GM19455 (cell line): ENCODE measurements at regions not wholly inside any gene's neighbourhood (a gene's known extent, or its start where the extent isn't known, plus 50 kb on each side); places are given as distances from the start of the nearest gene placed in this dataset.
"Not testable (repeated sequence)": the region's sequence is repeated elsewhere in the genome, so short reads cannot be mapped to it uniquely, and the experiment has no call there.

Experiments used
- ATAC-seq: cut with Tn5 transposase; IDR thresholded peaks from one replicate; pipeline ENCODE4 v1.9.1; 2021; ENCODE audit not compliant: unreplicated experiment

DNA sequence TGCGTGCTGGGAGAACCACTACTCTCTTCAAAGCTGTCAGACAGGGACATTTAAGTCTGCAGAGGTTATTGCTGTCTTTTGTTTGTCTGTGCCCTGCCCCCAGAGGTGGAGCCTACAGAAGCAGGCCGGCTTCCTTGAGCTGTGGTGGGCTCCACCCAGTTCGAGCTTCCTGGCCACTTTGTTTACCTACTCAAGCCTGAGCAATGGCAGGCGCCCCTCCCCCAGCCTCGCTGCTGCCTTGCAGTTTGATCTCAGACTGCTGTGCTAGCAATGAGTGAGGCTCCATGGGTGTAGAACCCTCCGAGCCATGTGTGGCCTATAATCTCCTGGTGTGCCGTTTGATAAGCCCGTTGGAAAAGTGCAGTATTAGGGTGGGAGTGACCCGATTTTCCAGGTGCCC lies 542.5 kb upstream of the KLF4 start:
- not testable (repeated sequence) for ATAC-seq

DNA sequence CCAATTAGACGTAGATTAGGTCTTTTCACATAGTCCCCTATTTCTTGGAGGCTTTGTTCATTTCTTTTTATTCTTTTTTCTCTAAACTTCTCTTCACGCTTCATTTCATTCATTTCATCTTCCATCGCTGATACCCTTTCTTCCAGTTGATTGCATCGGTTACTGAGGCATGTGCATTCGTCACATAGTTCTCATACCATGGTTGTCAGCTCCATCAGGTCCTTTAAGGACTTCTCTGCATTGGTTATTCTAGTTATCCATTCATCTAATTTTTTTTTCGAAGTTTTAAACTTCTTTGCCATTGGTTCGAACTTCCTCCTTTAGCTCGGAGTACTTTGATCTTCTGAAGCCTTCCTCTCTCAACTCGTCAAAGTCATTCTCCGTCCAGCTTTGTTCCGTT lies 541.7 kb upstream of the KLF4 start:
- ATAC-seq = not testable (repeated sequence)

DNA sequence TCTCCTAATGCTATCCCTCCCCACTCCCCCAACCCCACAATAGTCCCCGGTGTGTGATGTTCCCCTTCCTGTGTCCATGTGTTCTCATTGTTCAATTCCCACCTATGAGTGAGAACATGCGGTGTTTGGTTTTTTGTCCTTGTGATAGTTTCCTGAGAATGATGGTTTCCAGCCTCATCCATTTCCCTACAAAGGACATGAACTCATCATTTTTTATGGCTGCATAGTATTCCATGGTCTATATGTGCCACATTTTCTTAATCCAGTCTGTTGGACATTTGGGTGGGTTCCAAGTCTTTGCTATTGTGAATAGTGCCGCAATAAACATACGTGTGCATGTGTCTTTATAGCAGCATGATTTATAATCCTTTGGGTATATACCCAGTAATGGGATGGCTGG lies 537.1 kb upstream of the KLF4 start:
- not testable (repeated sequence) for ATAC-seq

DNA sequence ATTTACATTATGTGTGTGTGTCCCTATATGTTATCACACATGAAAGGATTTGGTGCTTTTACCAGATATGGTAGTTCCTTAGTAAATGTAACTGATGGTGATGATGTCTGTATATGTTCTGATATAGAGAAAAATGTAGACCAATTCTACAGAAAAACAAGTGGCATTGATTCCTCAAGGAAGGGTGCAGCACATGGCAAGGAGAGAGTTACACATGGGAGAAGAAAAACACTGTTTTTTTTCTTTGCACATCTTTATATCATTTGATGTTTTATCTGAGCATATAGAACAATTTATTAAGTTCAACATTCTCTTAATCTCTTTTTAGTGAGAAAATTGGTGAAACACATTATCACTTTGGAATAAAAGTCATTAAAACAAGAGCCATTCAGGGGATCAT lies 535.0 kb upstream of the KLF4 start:
- no peak for ATAC-seq

DNA sequence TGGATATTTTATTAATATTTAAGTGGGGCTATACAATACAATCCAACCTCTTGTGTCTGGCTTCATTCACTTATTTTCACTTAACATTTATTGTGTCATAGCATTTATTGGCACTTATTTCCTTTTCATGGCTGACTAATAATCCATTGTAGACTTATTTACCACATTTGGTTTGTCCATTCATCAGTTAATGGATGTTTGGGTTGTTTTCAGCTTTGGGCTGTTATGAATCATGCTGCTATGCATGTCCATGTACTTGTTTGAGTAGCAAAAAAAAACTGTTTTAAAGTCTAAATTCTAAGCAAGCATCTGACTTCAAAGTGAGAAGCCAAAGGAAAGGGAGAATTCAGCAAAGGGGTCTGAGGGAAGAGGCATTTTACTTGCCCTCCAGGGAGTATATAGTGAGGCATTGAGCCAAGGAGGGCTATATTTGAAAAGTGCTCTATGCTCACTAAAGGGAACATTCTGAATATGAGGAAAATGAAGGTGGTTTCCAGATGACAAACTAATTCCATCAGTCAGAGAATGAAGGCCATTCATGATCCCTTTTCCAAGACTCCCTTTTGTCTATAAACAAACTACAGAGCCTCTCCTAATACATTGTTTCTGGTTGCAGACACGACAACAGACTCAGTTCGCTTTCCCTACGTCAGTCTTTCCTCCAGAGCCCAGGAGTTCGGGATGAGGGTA lies 532.8 kb upstream of the KLF4 start:
- ATAC-seq = no peak

DNA sequence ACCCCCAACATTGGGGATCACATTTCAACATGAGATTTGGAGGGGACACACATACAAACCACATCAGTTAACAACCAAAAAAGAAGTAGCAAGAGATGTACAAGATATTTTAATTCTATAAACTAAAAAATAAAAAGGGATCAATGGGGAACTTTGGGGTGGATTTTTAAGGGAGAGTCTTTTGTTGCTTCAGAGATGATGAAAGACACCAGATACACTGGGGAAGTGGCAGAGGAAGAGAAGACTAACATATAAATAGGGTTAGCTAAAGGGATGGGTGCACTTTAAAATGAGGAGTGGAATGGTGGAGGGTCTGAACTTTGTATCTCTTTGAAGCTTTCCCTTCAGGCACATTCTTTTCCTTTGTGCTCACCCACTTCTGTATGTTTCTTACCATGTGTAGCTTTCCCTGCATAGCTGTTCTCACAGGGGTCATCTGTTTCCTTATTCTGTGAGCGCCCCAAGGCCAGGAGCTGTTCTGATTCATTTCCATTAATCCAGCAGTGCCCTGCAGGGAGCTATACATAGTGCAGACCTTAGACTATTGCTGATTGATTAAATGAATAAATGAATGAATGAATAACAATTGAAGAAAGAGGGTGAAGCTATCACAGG lies 531.6 kb upstream of the KLF4 start:
- ATAC-seq = no peak

DNA sequence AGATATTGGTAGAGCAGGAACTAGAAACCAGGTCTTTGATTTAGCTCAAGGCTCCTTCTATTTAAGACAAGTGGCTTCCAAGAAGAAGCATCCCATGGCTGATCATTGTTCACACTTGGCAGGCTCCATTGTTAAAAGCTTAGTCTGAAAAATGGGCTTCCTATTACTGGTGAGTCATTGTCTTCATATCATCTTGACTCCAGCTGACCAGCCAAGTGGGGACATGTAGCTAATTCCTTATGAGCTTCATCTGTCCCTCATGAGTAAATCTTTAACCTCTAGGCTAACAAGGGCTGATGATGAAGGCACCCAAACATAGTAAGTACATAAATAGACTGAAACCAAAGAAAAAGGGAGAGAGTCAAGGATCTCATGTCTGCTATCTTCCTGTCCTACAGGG lies 530.3 kb upstream of the KLF4 start:
- no peak for ATAC-seq

DNA sequence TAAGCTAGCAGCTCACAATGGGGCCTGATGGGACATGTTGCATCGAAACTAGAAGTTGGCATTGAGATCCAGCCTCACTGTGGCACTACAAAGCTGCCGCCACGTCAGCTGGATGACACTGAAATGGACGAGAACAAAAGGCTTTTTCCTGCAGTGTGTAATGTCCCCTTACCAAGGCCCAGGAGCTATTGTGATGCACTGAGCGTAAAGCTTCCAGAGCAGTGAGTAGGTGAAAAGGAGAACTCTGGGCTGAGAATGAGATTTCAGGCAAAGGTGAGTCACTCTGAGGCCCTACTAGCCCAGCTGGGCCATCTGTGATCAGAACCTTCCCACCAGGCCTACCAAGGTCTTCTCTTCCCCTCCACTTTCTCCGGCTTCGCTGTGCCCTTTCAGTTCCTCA lies 528.1 kb upstream of the KLF4 start:
- no peak for ATAC-seq

DNA sequence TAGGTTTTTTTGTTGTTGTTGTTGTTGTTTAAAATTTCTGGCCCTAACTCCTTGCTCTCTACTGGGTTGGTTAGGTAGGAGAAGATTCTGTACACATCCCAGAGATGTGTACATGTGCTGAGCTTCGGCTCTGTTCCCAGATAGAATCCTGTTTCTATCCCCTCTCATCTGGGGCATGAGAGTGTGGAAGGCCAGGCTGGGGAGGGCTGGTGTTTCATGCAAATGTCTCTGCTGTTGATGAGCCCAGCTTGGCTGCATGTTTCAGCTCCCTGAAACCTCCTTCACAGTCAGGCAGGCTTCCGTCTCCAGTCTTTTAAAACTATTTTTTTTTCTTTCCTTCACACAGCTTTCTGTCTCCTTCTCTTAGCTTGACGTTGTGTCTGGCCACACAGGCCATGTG lies 526.9 kb upstream of the KLF4 start:
- no peak for ATAC-seq

DNA sequence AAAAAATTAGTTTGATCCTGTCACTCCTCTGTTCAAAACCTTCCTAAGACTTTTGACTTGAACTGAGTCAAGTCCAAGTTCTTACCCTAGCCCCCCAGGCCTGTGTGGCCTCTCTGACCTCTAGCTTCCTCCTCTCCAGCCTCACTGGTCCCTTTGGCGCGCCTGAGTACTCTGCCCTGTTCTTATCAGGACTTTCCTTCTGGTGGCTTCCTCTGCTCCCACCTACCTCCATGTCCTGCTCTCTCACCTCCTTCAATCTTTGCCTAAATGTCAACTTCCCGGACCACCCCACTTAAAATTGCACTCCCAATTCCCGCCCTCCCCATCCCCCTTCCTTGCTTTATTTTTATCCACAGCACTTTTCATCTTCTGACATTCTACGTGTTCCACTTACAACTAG lies 526.1 kb upstream of the KLF4 start:
- no peak for ATAC-seq

DNA sequence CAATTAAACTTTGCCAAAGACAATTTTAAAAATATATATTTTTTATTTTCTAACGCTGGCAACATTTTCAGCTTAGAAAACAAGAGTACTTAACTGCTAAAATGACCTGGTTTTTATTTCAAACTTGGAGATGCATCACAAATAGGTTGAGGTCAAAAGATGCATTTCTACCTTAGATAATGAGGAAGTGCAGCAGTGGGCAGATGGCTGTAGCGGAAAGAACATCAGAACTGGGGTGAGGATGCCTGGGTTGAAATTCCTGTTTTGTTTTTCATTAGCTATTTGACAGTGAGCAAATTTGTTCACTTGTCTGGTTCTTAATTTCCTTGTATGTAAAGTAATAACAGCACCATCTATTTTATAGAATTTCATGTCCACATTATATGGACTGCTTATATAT lies 524.8 kb upstream of the KLF4 start:
- ATAC-seq = no peak

DNA sequence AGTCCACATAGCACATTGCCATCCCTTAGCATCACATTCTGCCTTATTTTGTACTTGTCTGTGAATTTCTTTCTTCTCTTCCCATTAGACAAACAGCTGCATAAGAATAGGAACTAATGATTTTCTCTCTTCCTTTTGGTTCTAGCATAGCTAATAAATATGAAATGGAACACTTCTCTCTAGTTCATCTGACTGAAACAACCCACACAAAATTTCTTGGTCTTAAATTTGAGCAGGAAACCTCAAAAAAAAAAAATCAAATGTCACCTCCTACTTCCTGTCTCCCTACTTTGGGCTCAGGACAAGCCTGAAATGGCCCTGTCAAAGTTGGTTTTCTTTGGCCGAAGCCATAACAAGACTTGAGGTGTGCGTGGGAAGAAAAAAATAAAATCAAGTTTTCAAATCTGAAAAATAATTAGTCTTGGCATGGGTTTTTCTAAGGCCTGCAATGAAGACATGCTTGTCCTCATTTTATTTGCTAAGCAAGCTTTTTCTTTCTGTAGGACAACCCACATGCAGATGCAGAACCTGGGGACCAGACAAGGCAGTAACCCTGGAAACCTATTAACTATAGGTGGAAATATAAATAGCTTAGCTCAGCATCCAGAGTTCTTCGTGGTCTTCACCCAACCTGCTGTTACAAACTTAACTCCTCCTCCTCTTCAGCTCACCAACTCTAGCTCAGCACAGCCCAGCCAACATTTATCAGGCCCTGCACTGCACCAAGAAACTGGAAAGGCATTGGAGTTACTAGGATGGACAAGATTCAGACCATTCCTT lies 523.5 kb upstream of the KLF4 start:
- no peak for ATAC-seq

DNA sequence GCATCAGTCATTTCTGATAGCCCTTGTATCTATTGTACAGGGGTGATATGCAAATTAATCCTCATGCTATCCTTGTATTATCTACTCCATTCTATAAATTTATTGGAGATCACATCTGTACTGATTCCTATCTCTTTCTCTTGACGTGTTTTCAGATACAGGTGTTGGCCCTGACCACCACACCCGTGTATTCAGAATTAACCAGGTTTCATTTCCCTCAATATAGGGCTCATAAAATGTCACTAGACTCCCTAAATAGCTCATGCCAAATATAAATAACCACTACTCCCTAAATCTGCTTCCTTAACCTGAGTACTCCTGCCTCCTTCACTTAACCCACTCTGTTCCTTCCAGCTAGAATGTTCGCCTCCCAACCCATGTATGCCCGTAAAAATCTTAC lies 522.8 kb upstream of the KLF4 start:
- ATAC-seq = no peak

DNA sequence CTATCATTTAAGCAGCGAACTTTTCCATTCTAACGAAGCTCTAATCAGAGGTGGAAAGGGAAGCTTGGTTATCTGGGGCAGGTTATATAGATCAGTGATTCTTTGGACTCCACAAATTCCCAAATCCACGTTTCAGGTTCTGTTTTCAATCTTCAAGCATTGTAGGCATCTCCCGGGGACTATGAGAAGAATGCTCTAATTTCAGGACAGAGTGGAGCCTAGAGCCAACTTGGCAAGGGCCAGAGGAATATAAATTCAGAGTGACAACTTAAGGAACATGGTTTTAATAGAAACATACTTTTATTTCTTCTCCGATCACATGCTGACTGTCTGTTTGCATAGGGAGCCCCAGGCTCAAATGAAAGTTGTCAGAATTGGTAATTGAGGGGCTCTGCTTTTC lies 514.0 kb upstream of the KLF4 start:
- no peak for ATAC-seq

DNA sequence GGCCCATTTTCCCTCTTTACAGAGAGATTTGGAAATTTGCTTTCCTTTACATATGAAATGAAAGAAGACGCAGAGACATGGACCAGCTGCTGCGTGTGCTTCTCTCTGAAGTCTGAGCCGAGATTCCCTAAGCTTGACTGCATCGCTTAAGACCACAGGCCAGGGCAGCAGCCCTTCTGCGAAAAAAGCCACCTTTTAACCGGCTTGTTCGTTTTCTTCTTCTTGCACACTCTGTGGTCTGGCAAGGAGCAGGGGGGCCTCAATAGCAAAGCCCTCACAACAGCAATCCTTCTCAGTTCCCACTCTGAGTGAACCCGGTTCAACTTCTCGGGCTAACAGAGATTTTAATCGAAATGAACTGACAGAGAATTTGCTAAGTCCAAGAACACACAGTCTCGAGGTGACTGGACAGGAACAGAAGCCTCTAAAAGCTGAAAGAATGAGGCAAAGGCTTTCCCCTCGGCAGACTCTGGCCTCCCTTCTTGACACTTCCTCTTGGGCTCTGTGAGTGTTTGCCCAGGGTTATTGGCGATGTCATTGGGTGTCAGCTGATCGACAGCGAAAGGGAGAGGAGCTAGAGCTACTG lies 512.9 kb upstream of the KLF4 start:
- no peak for ATAC-seq

DNA sequence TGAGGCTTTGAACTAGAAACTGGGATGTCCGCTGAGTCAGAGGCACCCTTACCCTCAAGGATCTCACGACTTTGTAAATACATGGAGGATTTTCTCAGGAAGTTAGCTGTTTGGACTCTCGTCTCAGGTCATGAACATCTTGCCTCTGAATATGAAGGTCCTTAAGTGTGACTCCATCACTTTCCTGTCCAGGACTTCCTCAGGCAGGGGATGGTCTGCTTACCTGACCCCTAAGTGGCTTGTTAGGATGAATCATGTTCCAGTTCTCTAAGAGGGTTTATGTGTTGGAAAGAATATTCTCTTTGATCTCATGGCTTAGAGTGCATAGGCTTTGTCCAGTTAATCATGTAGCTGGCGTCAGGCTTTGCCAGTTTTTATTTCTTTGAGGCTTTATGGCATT lies 511.7 kb upstream of the KLF4 start:
- no peak for ATAC-seq

DNA sequence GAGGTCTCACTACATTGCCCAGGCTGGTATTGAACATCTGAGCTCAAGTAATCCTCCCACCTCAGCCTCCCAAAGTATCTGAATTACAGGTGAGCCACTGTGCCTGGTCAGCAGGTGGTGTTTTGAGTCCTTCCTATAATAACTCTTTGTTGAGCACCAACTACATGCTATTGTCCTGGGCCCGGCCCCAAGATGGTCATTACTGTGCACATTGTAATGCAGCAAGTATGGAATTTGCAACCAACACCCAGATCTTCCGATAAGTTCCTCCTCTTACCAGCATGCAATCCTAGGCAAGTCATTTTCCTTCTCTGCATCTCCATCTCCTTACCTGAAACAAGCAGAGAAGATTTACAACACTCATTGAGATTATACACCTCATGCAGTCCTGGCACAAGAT lies 510.3 kb upstream of the KLF4 start:
- ATAC-seq = no peak

DNA sequence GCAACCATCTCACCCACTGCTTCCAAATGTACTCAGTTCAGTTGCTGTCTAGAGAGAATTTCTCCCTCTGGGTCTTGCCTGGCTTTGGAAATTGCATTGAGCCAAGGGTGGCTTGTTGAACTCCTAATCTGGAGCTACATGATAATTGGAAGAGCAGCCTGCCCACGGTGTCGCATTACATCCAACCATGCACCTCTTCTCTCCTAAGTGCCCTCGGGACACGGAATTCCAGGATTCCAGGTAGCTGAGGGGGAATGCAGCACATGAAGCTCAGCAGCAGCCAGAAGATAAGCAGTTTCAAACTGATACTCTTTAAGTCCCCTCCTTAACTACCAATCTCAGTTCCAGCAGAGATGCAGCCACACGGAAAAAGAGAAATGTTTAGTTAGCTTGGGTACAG lies 509.4 kb upstream of the KLF4 start:
- no peak for ATAC-seq

DNA sequence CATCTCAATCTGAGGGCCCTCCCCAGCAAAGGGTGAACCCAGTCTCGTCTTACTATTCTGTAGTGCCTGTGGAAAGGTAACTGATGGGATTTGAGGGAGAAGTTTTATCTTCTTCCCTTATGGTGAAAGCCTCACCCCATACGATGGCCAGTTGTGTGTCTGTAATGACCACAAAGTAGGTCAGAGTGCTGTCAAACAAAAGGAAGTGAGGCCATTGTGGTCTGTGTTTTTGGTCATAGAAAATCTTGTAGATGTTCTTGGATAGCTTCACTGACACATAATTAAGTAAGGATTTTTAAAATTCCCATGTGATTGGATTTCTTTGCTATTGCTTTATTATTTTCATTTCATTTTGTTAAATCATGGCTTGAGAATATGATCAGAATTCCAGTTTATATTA lies 505.1 kb upstream of the KLF4 start:
- no peak for ATAC-seq

DNA sequence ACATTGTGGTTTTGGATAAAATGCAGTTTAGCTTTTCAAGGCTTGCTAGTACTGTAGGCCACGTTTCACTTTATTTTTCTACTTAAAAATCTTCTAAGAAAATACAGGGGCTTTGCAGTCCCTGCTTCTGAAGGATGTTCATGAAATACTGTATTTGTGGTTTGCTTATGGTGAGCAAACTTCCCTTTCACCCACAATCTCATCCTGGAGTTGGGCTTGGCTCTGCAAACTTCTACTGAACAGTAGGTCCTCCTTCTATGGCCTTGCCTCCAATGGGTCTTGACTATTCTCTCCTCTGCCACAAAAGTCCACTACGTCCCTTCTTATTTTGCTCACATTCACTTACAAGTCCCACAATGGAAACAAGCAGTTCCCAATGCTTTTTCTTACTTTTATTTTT lies 502.7 kb upstream of the KLF4 start:
- ATAC-seq = no peak

DNA sequence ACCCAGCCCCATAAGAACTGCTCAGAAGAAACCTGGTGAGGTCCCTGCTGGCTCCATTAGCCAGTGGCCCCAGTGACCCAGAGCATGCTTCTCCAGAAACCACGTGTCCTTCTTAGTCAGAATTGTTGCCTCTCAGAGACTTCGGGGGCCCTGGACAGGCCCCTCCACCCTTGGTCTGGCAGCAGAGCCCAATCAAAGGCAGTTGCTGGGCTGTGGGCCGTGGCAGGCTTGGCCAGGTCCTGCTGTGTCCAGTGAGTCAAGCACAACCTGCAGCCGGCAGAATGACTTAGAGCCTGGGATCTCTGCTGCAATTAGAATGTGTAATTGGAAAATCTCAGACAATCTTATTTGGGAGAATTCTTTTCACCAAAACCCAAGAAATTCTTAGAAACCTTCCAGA lies 502.0 kb upstream of the KLF4 start:
- ATAC-seq = no peak

DNA sequence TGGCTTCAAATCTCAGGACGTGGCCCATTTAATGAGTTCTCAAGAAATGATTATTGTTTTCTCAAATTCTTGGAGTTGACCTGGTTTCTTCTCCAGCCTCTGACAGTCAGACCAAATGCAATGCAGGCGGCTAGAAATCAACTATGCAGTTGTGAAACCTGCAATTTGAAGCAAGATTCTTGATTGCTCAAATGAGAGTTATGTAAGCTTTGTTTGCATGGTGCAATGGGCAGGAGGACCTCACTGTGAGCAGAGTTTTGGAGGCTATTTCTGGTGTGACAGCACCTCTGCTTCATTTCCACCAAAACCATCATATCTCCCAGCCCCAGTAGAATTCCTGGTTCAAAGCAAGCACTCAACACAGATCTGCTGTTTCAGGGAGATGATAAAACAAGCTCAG lies 500.0 kb upstream of the KLF4 start:
- ATAC-seq = no peak
